KG1 (cell line): ENCODE measurements at regions not wholly inside any gene's neighbourhood (a gene's known extent, or its start where the extent isn't known, plus 50 kb on each side); places are given as distances from the start of the nearest gene placed in this dataset.

Experiments
- DNase-seq: peaks from one replicate; lab custom pipeline; 2025; lab: John Stamatoyannopoulos, UW

- DNase-seq, result peak; percentile 86
Measured at GRCh38 chr1:108050911-108051629, 86.1 kb upstream of the VAV3 start.

- peak; percentile 73 for DNase-seq
Measured at GRCh38 chr1:108050158-108050557, 85.2 kb upstream of the VAV3 start.

GRCh38 chr1:108049178-108049819 lies 84.3 kb upstream of the VAV3 start:
- DNase-seq, result peak; percentile 58

- DNase-seq, result no peak
Measured at GRCh38 chr1:108048301-108049177, 83.6 kb upstream of the VAV3 start.

GRCh38 chr1:108047085-108047484 lies 82.1 kb upstream of the VAV3 start:
- DNase-seq, result no peak

GRCh38 chr1:108046026-108046425 lies 81.0 kb upstream of the VAV3 start:
- DNase-seq, result no peak

- DNase-seq, result no peak
Measured at GRCh38 chr1:108045460-108045859, 80.5 kb upstream of the VAV3 start.

GRCh38 chr1:108044318-108044717 lies 79.3 kb upstream of the VAV3 start:
- DNase-seq, result no peak

GRCh38 chr1:108043707-108044106 lies 78.7 kb upstream of the VAV3 start:
- peak; percentile 78 for DNase-seq

GRCh38 chr1:108042610-108043009 lies 77.6 kb upstream of the VAV3 start:
- no peak for DNase-seq

GRCh38 chr1:108041360-108042142 lies 76.6 kb upstream of the VAV3 start:
- DNase-seq, result peak; percentile 74

GRCh38 chr1:108038653-108039236 lies 73.8 kb upstream of the VAV3 start:
- DNase-seq, result no peak

GRCh38 chr1:108036796-108037562 lies 72.0 kb upstream of the VAV3 start:
- no peak for DNase-seq

- DNase-seq, result no peak
Measured at GRCh38 chr1:108034396-108034795, 69.4 kb upstream of the VAV3 start.

- no peak for DNase-seq
Measured at GRCh38 chr1:108033550-108033951, 68.6 kb upstream of the VAV3 start.

- DNase-seq, result peak; percentile 45
Measured at GRCh38 chr1:108028841-108029388, 63.9 kb upstream of the VAV3 start.

GRCh38 chr1:108027389-108027788 lies 62.4 kb upstream of the VAV3 start:
- DNase-seq, result no peak

- DNase-seq, result no peak
Measured at GRCh38 chr1:108017698-108018097, 52.7 kb upstream of the VAV3 start.

GRCh38 chr1:108016451-108016920 lies 51.5 kb upstream of the VAV3 start:
- DNase-seq, result no peak
